ENCODE measurements at regions not wholly inside any gene's neighbourhood (a gene's known extent, or its start where the extent isn't known, plus 50 kb on each side); places are given as distances from the start of the nearest gene placed in this dataset.

- TF ChIP-seq CTCF (IDR thresholded peaks at IDR 0.05): no peak
- TF ChIP-seq POLR2A (IDR thresholded peaks at IDR 0.05): no peak
These were observed 58.0 kb upstream of the ATP2B2 start for GRCh38 chr3:10563396-10563795.

Data from testis (tissue), 2 donors.